Osteoblast (primary cell): ENCODE measurements at regions not wholly inside any gene's neighbourhood (a gene's known extent, or its start where the extent isn't known, plus 50 kb on each side); places are given as distances from the start of the nearest gene placed in this dataset.
A peak's percentile ranks its signal among the peaks of the same experiment; 100 is the strongest.

ENCODE experiments used
- DNase-seq: peaks from one replicate; pipeline ENCODE4 v3.0.0; 2011; ENCODE audit warnings: low spot score, mixed read lengths; ENCODE audit not compliant: insufficient read length; ENCODE audit errors: missing footprints
- H2AFZ ChIP-seq: 2 replicates; pipeline ENCODE4 v1.6.0; 2011; ENCODE audit warnings: mild to moderate bottlenecking, low read length
- H3K27ac ChIP-seq: 2 replicates; pipeline ENCODE4 v1.5.1; 2011; ENCODE audit warnings: mild to moderate bottlenecking, low read depth, low read length, moderate library complexity
- H3K27me3 ChIP-seq: 2 replicates; pipeline ENCODE4 v1.6.0; 2012; ENCODE audit warnings: mild to moderate bottlenecking, control low read depth, inconsistent platforms, low read length, moderate library complexity; ENCODE audit not compliant: insufficient read depth
- H3K36me3 ChIP-seq: 2 replicates; pipeline ENCODE4 v1.5.1; 2011; ENCODE audit warnings: mild to moderate bottlenecking, low read length, control low read depth, moderate library complexity; ENCODE audit not compliant: insufficient read depth
- H3K4me1 ChIP-seq: 2 replicates; pipeline ENCODE4 v1.5.1; 2011; ENCODE audit warnings: mild to moderate bottlenecking, low read length, control low read depth, moderate library complexity; ENCODE audit not compliant: insufficient read depth
- H3K4me2 ChIP-seq: 2 replicates; pipeline ENCODE4 v1.6.0; 2011; ENCODE audit warnings: mild to moderate bottlenecking, low read length; ENCODE audit not compliant: insufficient read depth
- H3K4me3 ChIP-seq: fragments of 200-600 bp; sonication (generic); 3 replicates; pipeline ENCODE4 v1.5.1; 2012; ENCODE audit warnings: mild to moderate bottlenecking, low read length, inconsistent platforms; ENCODE audit not compliant: insufficient read depth
- H3K79me2 ChIP-seq: 2 replicates; pipeline ENCODE4 v1.6.0; 2012; ENCODE audit warnings: mild to moderate bottlenecking, low read length, control low read depth, inconsistent platforms; ENCODE audit not compliant: insufficient read depth
- H3K9me3 ChIP-seq: 2 replicates; pipeline ENCODE4 v1.5.1; 2011; ENCODE audit warnings: low read depth, low read length, control low read depth
- H4K20me1 ChIP-seq: 2 replicates; pipeline ENCODE4 v1.6.0; 2012; ENCODE audit warnings: mild to moderate bottlenecking, low read length, control low read depth; ENCODE audit not compliant: insufficient read depth
- TF ChIP-seq, protein P1 (sequence below): IDR thresholded peaks from 2 replicates; pipeline ENCODE4 v1.5.1; 2011; ENCODE audit warnings: mild to moderate bottlenecking, low read depth, low read length, moderate library complexity; ENCODE audit errors: extremely low read depth

GRCh38 chr4:119697887-119698393, 69.3 kb upstream of the PDE5A start:
- Histone ChIP-seq H3K27me3 (no peaks in the 10 kb centered on the region), H4K20me1 (no peaks in the 10 kb centered on the region), H3K79me2 (no peaks in the 10 kb centered on the region), H3K27ac (no peak overlapping the region), H3K9me3 (no peaks in the 10 kb centered on the region), H3K4me2 (no peak overlapping the region), H3K36me3 (no peaks in the 10 kb centered on the region), H2AFZ (peak overlapping the region; percentile 30), H3K4me3 (no peak overlapping the region), H3K4me1 (peaks cover 5% of the 10 kb centered on the region)
- TF ChIP-seq, protein P1, sequence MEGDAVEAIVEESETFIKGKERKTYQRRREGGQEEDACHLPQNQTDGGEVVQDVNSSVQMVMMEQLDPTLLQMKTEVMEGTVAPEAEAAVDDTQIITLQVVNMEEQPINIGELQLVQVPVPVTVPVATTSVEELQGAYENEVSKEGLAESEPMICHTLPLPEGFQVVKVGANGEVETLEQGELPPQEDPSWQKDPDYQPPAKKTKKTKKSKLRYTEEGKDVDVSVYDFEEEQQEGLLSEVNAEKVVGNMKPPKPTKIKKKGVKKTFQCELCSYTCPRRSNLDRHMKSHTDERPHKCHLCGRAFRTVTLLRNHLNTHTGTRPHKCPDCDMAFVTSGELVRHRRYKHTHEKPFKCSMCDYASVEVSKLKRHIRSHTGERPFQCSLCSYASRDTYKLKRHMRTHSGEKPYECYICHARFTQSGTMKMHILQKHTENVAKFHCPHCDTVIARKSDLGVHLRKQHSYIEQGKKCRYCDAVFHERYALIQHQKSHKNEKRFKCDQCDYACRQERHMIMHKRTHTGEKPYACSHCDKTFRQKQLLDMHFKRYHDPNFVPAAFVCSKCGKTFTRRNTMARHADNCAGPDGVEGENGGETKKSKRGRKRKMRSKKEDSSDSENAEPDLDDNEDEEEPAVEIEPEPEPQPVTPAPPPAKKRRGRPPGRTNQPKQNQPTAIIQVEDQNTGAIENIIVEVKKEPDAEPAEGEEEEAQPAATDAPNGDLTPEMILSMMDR, result no peak
- DNase-seq, result no peak

GRCh38 chr4:119696963-119697362, 68.4 kb upstream of the PDE5A start:
- TF ChIP-seq, protein P1, result no peak
- Histone ChIP-seq H2AFZ (no peak overlapping the region), H4K20me1 (no peaks in the 10 kb centered on the region)

GRCh38 chr4:119695216-119695615, 66.6 kb upstream of the PDE5A start:
- H3K79me2 ChIP-seq, result no peaks in the 10 kb centered on the region
- no peaks in the 10 kb centered on the region for H3K36me3 ChIP-seq
- H3K4me2 ChIP-seq, result no peak overlapping the region
- H2AFZ ChIP-seq, result no peak overlapping the region
- no peaks in the 10 kb centered on the region for H4K20me1 ChIP-seq
- H3K4me1 ChIP-seq, result peaks cover 21% of the 10 kb centered on the region
- H3K27ac ChIP-seq, result no peak overlapping the region
- H3K27me3 ChIP-seq, result no peaks in the 10 kb centered on the region
- H3K9me3 ChIP-seq, result no peaks in the 10 kb centered on the region
- TF ChIP-seq, protein P1, result no peak
- no peak for DNase-seq
- H3K4me3 ChIP-seq, result no peak overlapping the region

More at GRCh38 chr4:119696963-119697362, 68.4 kb upstream of the PDE5A start:
- no peaks in the 10 kb centered on the region for H3K36me3 ChIP-seq
- H3K27ac ChIP-seq, result no peak overlapping the region
- H3K4me3 ChIP-seq, result no peak overlapping the region
- H3K4me1 ChIP-seq, result peaks cover 15% of the 10 kb centered on the region
- DNase-seq, result no peak
- H3K79me2 ChIP-seq, result no peaks in the 10 kb centered on the region
- H3K9me3 ChIP-seq, result no peaks in the 10 kb centered on the region
- no peak overlapping the region for H3K4me2 ChIP-seq
- no peaks in the 10 kb centered on the region for H3K27me3 ChIP-seq

DNA sequence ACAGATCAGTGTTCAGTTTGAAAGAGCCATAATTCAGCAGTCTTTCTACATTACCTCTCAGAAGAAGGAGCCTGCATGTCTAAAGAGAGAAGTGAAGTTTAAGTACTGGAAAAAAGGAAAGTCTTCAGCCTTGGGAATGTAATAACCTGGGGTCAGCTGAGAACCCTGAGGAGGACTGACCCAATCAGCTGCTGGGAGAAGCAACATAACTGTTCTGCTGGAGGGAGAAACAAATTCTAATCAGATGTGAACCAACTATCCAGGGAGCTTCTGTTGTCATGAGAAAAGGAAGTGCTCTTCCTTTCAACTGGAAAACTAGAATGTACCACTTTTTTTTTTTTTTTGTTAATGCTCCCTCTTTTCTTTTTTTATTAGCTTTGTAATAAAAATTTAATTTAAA, 64.5 kb upstream of the PDE5A start:
- peak overlapping the region; percentile 89 for H2AFZ ChIP-seq
- peaks cover 21% of the 10 kb centered on the region for H3K4me1 ChIP-seq
- no peaks in the 10 kb centered on the region for H3K36me3 ChIP-seq
- H4K20me1 ChIP-seq, result no peaks in the 10 kb centered on the region
- peak overlapping the region; percentile 65 for H3K4me2 ChIP-seq
- TF ChIP-seq, protein P1, result no peak
- H3K27ac ChIP-seq, result no peak overlapping the region
- H3K9me3 ChIP-seq, result no peaks in the 10 kb centered on the region
- H3K27me3 ChIP-seq, result no peaks in the 10 kb centered on the region
- H3K4me3 ChIP-seq, result peak overlapping the region; percentile 44
- no peaks in the 10 kb centered on the region for H3K79me2 ChIP-seq
- no peak for DNase-seq
